Stimulated activated CD4-positive, alpha-beta T cell treated with anti-CD3 and anti-CD28 coated beads, Interleukin-1b, Interleukin-23, amount 100 ng/mL, for 4 hours (primary cell): ENCODE measurements at regions not wholly inside any gene's neighbourhood (a gene's known extent, or its start where the extent isn't known, plus 50 kb on each side); places are given as distances from the start of the nearest gene placed in this dataset.
"Not testable (repeated sequence)": the region's sequence is repeated elsewhere in the genome, so short reads cannot be mapped to it uniquely, and the experiment has no call there.

Experiments
- DNase-seq, 2 donors: peaks; one replicate each; pipeline ENCODE4 v3.0.0-alpha.2; 2020; ENCODE audit warnings: low read depth in 2 of 2

DNA sequence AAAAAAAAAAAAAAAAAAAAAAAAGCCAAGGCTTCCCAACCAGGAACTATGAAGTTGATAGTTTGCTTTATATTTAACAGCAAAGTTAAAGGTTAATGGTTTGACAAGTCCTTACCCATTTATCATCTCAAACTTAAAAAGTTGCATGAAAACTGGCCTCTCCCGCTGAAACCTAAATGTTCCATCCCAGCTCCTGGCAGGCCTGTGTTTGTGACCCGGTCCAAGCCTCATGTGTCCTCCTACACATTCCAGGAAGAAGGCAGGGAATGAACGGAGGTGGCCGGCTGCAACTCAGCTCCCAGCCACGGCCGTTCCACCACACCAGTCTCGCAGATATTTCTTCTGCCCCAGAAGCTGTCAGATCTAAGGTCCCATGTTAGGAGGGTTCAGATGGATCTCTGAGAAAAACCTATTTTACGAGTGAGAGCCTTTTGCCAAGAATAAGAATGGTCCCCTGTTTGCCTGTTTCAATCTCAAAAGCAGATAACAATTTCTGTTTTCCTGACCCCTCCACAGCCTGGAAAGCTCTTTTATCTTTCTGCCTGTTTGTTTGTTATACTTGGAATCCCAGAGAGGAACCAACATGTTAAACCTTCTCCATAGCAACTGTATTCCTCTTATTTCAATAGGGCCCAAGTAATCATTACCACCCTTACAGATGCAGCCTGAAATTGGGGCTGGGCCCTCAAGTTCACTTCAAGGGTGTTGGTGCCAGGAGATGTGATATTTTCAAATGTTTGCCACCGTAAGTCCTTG is 56.5 kb downstream of the KCTD12 start:
- DNase-seq, result no peak

DNA sequence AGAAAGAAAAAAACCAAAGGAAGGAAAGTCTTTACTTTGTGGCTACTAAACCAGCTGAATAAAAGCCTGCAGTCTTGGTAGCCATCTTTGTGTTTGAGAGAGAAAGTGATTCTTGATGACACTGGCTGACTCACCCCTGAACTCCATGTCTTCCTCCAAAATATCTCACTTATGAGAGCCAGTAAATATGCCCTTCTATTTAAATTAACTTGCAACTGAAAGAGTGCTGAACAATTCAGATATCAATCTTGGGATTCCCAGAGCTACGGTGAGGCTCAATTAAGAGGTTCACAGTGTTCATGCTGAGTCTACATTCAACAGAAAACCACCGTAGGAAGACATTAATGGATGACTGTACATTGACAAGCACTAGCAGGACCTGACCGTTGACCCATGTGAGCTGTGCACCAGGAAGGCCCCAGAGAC is 57.9 kb downstream of the KCTD12 start:
- DNase-seq, result no peak

DNA sequence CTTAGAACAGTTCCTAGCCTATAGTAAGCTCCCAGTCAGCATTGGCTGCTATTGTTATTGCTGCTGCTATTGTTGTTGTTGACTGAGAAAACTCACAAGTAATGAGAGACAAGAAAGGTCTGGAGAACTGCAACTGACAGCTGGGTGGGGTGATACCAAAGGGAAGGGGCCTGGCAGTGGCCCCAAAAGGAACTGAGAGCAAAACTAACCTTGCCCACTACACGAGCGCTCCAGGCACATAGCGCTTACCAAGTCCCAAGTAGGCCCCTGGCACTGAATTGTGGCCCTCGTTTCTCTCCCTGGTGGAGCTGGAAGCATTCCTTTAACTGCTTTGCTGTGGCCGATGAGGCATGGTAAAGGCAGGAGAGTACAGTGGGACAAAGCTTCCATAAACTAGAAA is 59.7 kb downstream of the KCTD12 start:
- DNase-seq, result no peak

DNA sequence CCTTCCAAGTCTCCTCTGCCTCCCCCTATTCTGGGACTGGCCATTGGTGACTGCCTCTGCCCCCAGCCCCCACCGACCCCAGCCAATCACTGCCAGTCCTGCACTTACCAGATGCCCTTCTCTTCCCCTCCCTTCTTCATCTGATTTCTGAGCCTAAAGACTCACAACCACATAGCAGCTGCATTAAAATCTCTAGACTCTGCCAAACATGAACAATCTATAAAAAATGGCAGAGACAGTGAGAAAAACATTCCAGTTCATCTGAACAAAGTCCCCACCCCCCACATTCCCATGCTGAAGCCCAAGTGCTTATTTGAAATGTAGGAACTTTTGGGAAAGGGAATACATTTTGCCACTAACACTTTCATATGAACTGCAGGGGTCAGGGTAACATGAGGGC is 60.8 kb downstream of the KCTD12 start:
- DNase-seq, result no peak

DNA sequence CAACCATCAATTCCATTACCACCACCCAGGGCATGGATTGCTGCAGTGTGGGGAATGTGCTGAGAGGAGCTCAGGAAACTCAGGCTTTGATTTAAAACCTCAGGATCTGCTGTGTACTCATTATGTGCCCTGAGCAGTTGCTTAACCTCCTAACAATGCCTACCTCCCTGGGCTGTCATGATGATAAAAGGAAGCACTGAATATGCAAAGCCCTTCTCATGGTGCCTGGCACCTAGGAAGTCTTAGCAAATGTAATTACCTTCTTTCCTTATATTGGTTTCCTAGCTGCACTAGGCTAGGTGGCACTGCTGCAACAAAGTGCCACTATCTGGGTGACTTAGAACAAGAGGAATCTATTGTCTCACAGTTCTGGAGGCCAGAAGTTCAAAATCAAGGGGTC is 62.2 kb downstream of the KCTD12 start:
- no peak for DNase-seq

DNA sequence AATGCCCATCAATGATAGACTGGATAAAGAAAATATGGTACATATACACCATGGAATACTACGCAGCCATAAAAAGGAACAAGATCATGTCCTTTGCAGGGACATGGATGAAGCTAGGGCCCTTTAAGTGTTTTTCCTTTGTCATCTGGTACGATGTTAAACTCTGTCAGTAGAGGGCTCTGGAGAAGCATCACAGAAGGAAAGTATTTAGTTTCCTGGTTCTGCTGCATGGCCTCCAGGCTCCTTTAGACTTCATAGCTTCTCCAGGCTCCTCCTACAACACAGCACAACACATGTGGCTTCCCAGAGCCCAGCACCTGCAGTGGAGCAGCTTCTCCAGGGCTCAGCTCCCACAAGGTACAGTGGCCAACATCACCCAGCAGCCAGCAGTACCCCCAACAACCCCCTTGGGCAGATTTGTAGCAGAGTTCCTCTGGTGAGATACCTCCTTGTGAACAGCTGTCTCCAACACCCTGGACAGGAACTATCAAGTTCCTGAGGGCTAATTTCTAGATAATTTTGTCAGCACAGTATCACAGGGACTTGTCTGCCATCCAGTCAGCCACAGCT is 63.4 kb downstream of the KCTD12 start:
- no peak for DNase-seq

DNA sequence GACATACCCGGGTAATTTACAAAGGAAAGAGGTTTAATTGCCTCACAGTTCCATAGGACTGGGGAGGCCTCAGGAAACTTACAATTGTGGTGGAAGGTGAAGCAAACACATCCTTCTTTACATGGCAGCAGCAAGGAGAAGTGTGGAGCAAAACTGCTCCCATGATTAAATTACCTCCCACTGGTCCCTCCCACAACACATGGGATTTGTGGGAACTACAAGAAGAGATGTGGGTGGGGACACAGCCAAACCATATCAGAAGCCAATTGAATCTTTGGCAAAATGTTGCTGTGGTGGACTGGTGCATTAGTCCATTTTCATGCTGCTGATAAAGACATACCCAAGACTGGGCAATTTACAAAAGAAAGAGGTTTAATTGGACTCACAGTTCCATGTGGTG is 65.0 kb downstream of the KCTD12 start:
- not testable (repeated sequence) for DNase-seq

DNA sequence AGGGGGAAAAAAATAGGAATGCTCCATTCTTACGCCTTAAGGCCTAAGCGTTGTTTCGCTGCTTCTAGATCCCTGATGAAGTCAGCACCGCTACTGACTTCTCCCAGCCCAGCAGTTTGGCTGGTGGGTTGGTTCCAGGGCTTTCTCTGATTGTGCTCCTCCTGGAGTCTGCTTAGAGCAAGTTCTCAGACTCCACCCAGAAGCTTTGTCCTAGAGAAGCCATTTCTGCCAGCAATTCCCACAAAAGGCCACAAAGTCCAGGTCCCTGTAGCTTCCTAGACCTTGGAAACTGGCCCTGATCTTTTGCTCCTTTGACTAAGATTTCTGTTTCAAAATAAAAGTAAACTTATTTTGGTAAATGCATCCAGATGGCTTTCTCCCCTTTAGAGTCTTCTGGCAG is 65.4 kb downstream of the KCTD12 start:
- DNase-seq, result no peak

DNA sequence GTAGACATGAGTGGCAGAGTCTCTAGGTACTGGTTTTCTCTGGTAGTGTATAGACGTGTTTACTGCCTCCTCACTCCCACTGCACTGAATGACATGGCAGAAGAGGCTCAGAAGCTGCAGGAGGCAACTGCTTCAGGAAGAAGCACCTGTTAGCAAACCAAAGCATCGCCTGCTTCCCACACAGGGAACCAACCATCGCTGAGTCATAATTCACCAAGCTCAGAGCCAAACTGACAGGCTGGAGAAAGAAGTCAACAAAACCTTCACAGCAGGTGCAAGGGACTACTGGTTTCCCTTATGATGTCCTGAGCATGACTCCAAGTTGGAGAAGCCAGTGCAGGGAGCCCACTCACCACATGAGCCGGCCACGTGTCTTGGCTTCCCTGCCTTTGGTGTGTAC is 69.8 kb downstream of the KCTD12 start:
- no peak for DNase-seq

DNA sequence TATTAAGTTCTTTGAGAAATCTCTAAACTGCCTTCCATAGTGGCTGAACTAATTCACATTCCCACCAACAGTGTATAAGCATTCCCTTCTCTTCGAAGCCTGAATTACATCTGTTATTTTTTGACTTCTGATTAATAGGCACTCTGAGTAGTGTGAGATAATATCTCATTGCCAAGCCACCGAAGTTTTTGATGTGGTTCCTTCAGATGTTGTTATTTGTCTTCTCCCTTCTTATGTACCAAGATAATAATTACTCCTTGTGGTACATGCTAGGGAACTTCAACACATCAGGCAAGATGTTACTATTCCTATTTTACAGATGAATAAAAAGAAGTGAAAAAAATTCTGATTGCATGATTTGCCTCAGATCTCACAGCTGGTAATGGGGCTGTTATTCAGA is 70.9 kb downstream of the KCTD12 start:
- DNase-seq, result no peak

DNA sequence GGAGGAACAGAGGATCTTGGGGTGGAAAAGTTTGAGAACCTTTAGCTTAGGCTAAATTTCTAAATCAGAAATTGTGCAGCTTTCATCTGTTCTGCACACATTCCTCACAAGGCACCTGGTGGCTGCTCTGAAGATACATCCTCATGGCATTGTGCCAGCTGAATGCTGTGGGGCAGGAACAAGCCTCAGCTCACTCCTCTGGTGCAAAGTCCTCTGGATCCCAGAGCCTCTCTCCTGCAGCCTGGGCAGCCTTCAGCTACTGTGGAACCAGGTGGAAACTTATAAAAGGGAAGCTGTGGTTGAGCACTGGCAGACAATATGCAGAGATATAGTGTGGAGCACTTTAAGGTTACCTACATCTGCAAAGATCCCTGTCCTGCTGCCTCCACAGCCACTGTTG is 72.3 kb downstream of the KCTD12 start:
- no peak for DNase-seq

DNA sequence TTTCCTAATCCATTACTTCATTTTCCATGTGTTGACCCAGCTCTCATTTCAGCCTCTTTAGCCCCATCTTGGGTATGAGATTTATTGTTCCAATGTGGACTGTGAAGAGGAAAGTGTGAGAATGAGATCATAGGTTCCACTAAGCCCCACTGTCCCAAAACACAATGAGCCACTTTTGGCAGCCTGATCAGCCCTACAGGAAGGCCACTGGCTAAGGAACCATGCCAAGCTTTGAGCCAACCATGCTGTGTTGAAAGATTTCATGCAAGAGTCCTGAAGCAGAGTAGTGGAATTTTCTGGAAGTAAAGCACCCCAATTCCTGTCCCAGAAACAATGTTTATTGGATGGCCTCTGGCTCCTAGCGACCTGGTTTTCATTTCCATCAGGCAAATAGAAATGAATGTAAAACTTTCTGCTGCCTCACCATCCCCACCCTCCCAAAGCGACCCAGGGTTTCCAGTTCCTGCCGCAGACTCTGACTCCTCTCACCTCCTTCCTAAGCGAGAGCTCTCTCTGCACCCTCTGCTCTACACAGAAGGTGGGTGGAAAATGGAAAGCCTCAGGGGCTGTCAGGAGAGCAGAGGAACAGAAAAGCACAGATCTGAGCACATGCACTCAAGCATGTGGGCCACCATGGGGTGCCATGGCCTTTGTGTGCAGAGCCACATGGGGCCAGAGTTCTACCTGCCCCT is 73.1 kb downstream of the KCTD12 start:
- no peak for DNase-seq

DNA sequence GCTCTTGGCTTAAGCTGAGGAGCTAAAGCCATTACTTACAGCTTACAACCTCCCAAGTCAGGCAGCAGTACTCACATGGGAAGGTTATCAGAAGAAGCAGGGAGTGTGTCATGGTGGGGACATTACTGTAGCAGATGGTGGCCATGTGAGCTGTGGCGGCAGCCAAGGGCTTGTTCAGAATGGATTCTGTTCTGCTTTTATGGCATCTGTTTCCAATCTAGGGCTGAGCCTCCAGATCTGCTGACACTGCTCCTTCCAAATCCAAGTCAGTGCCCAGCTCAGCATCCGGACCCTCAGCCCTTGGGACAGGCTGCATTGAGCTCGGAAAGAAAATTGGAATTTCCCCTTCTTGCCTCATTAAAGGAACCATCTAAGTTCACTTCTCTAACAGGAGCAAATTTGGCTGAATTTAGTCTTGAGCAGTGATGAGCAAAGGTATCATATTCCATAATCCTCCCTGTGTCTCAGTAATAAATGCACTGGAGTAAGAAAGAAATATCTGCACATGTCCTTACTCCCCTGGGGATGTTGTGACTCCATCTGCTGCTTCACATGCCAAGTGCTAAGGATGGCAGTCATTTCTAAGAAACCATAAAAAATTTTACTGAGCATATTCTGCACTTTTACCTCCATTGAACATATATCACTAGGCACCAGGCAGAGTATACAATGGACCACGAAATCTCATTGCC is 73.9 kb downstream of the KCTD12 start:
- no peak for DNase-seq

DNA sequence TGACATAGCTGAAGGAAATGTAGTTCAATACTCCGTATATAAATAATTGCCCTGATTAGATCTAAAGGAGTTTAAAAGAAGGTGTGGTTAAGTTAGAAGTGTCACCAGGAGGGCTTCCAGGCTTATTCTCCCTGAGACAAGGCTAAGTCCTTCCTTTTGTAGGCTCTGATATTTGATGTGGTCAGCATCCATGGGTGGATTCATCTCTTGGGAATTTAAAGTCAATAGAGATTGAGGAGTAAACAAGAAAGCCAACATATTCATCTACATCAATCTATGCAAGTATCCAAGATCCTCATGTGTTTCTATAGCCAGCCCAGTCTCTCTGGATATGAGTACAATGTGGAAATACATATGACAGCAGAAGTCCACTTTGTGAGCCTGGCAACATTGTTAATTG is 76.8 kb downstream of the KCTD12 start:
- no peak for DNase-seq

DNA sequence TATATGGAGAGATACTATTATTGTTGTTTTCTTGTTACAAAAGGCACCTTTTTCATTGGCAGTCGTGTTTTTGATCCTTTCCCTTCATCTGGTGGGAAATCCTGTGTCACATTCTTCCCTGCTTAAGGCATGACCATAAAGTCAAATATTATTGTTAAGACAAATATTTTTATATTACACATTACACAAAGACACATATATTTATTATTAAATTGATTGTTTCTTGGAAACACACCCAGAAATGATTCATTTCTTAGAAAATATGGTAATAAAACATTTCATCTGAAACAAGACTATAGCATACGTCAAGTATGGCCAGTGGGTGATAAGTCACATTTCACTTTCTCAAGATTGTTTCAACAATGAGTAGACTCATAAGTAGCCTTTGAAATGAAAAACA is 77.3 kb downstream of the KCTD12 start:
- DNase-seq, result no peak

DNA sequence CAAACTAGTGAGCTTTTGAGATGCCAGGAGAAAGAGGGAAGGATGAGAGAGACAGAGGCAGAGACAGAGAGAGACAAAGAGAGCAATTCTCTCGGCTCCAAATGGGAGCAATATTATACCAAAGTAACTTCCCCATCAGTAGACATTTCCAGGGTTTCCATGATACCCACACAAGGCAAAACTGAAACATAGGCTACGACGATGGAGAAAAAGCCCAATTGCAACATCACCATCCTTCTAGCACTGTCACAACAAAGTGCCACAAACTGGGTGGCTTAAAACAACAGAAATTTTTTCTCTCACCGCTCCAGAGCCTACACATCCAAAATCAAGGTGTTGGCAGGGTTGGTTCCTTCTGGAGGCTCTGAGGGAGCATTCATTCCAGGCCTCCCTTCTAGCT is 81.4 kb downstream of the KCTD12 start:
- DNase-seq, result no peak

DNA sequence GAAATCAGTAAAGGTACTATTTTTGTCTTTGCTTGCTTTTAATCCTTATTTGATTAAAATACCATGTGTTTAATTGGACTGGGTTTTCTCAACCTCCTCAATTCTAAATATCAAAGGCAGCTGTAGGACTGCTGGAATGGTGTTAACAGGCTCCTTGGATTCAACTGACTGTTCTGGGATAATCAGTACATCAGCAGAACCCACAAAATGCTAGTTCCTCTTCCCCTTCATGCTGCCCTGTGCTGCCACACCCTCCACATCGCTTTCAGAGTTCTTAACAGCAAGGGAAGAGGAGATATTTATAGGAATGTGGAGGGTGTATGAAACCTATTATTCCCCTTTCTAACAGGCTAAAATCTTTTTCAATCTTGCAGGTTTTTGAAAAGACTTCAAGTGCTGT is 82.4 kb downstream of the KCTD12 start:
- DNase-seq, result no peak

DNA sequence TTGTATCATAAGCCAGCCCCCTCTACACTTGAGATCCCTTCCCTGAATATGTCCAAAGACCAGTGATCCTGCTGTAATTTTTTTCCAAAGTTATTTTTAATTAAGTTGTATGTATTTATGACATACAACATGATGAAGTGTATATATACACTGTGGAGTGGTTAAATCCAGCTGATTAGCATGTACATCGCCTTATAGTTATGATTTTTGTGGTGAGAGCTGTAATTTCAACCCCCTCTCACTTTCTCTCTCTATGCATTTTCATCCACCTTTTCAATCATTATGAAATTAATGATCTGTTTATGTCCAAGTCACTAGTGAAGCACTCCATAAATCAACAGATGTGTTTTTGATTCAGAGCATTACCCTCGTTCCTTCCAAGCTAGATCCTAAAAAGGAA is 85.3 kb downstream of the KCTD12 start:
- DNase-seq, result no peak

DNA sequence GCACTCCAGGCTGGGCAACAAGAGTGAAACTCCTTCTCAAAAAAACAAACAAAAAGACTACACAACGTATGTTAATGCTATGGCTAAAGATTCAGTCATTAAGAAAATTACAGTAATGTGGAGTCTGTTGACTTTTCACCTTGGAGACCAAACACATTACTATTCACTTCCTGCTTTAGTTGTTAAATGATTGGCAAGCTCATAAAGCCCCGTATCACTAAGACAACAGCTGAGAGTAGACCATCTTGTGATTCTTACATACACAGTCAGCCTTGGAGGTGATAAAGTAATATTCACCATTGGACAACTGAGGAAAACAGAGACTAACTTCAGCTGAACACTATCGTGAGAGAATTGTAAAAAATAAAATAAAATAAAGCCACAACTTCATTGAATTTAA is 86.5 kb downstream of the KCTD12 start:
- no peak for DNase-seq

DNA sequence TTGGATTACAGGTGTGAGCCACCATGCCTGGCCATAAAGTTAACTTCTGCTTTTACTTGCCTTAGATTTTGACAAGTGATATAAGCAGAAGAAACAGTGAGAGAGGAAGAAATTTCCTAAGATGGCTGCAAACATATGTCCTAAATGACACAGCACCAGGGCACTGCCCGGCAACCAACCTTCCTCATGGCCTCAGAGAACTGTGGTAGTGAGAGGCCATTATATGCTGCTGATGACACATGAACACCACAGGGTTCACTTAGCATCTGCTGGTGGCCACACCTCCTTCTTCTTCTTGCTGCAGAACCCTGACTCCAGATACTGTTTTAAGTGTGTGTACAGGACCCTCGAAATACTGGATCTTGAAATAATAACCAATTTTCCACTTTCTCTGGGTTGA is 88.2 kb downstream of the KCTD12 start:
- no peak for DNase-seq

DNA sequence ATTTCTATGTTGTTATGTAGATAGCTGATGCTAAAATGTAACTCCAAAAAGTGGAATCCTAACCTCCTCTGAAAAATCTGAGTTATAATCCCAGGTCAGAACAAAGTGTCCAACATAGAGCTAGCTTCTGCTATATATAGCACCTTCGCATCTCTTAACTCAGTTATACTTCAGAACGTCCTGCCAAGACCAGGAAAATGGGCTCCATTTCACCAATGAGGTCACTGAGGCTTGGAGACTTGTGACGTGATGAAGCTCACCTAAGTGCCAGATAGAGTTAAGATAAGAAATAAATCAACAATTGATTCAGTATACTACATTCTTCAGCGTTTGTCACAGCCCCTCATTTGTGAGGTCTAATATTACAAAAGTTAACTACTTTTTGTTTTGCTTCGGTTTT is 88.8 kb downstream of the KCTD12 start:
- no peak for DNase-seq

DNA sequence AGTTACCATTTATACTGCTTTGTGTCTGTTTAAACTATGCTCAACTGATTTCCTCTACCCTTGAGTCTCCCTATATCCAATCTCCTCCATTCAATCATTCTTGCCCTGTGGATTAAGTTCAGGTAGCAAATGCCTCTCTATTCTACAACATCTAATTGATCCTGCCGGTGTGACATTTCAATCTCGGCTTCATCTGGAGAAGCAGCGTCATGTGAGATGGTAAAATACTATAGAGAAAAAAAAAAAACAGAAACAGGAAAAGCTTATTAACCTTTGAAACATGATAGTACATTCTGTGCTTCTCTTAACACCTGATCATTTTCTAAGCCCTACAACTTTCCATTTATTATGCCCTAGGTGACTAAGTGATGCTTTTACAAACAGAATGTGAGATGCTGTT is 89.4 kb downstream of the KCTD12 start:
- no peak for DNase-seq
